ENCODE measurements at regions not wholly inside any gene's neighbourhood (a gene's known extent, or its start where the extent isn't known, plus 50 kb on each side); places are given as distances from the start of the nearest gene placed in this dataset.

GRCh38 chr2:125573432-125573831 is 1082.5 kb upstream of the GYPC start:
- peaks cover 32% of the 10 kb centered on the region for H3K9me3 Mint-ChIP-seq
- no peak for DNase-seq
- H3K36me3 Mint-ChIP-seq (ENCODE audit: low read depth), result no peaks in the 10 kb centered on the region
- no peak overlapping the region for H3K4me3 Mint-ChIP-seq
- H3K4me1 Mint-ChIP-seq (ENCODE audit: low read depth), result no peaks in the 10 kb centered on the region
- H3K27ac Mint-ChIP-seq, result no peak overlapping the region
- no peak for TF ChIP-seq CTCF (IDR thresholded peaks at IDR 0.05)
- H3K27me3 Mint-ChIP-seq (ENCODE audit: insufficient read depth), result no peaks in the 10 kb centered on the region

GRCh38 chr2:125576558-125576957 is 1079.4 kb upstream of the GYPC start:
- Mint-ChIP-seq H3K4me1 (ENCODE audit: low read depth) (no peaks in the 10 kb centered on the region), H3K27ac (no peak overlapping the region), H3K36me3 (ENCODE audit: low read depth) (no peaks in the 10 kb centered on the region), H3K4me3 (no peak overlapping the region), H3K9me3 (peaks cover 24% of the 10 kb centered on the region), H3K27me3 (ENCODE audit: insufficient read depth) (no peaks in the 10 kb centered on the region)
- DNase-seq, result no peak
- no peak for TF ChIP-seq CTCF (IDR thresholded peaks at IDR 0.05)

GRCh38 chr2:125581557-125581956 is 1074.4 kb upstream of the GYPC start:
- H3K27ac Mint-ChIP-seq, result no peak overlapping the region
- no peak overlapping the region for H3K4me3 Mint-ChIP-seq
- peaks cover 24% of the 10 kb centered on the region for H3K9me3 Mint-ChIP-seq
- no peak for TF ChIP-seq CTCF (IDR thresholded peaks at IDR 0.05)
- H3K36me3 Mint-ChIP-seq (ENCODE audit: low read depth), result no peaks in the 10 kb centered on the region
- H3K27me3 Mint-ChIP-seq (ENCODE audit: insufficient read depth), result no peaks in the 10 kb centered on the region
- DNase-seq, result no peak
- no peaks in the 10 kb centered on the region for H3K4me1 Mint-ChIP-seq (ENCODE audit: low read depth)

- no peak for TF ChIP-seq CTCF (IDR thresholded peaks at IDR 0.05)
- Mint-ChIP-seq H3K36me3 (ENCODE audit: low read depth) (no peaks in the 10 kb centered on the region), H3K9me3 (peaks cover 24% of the 10 kb centered on the region), H3K27me3 (ENCODE audit: insufficient read depth) (no peaks in the 10 kb centered on the region), H3K4me3 (no peak overlapping the region), H3K4me1 (ENCODE audit: low read depth) (no peaks in the 10 kb centered on the region), H3K27ac (no peak overlapping the region)
- no peak for DNase-seq
Observed at GRCh38 chr2:125582516-125582915, 1073.4 kb upstream of the GYPC start.

- Mint-ChIP-seq H3K27me3 (ENCODE audit: insufficient read depth) (no peaks in the 10 kb centered on the region), H3K4me1 (ENCODE audit: low read depth) (no peaks in the 10 kb centered on the region), H3K36me3 (ENCODE audit: low read depth) (no peaks in the 10 kb centered on the region), H3K4me3 (no peak overlapping the region), H3K9me3 (peaks cover 26% of the 10 kb centered on the region), H3K27ac (no peak overlapping the region)
- no peak for DNase-seq
- no peak for TF ChIP-seq CTCF (IDR thresholded peaks at IDR 0.05)
Observed at GRCh38 chr2:125584732-125585131, 1071.2 kb upstream of the GYPC start.

GRCh38 chr2:125588780-125589179 is 1067.2 kb upstream of the GYPC start:
- Mint-ChIP-seq H3K27me3 (ENCODE audit: insufficient read depth) (no peaks in the 10 kb centered on the region), H3K9me3 (peaks cover 31% of the 10 kb centered on the region), H3K27ac (no peak overlapping the region), H3K4me3 (no peak overlapping the region), H3K36me3 (ENCODE audit: low read depth) (no peaks in the 10 kb centered on the region), H3K4me1 (ENCODE audit: low read depth) (no peaks in the 10 kb centered on the region)
- no peak for DNase-seq
- TF ChIP-seq CTCF (IDR thresholded peaks at IDR 0.05), result no peak
